NCI-H187 (cell line): ENCODE measurements at regions not wholly inside any gene's neighbourhood (a gene's known extent, or its start where the extent isn't known, plus 50 kb on each side); places are given as distances from the start of the nearest gene placed in this dataset.

Experiments used
- DNase-seq, 2 experiments: peaks; one replicate each; lab custom pipeline; 2025; lab: John Stamatoyannopoulos, UW

- no peak for DNase-seq
These were observed 516.9 kb downstream of the LRFN5 start for GRCh38 chr14:42123526-42123925.

GRCh38 chr14:42113358-42114069, 506.8 kb downstream of the LRFN5 start:
- DNase-seq, result no peak

DNA sequence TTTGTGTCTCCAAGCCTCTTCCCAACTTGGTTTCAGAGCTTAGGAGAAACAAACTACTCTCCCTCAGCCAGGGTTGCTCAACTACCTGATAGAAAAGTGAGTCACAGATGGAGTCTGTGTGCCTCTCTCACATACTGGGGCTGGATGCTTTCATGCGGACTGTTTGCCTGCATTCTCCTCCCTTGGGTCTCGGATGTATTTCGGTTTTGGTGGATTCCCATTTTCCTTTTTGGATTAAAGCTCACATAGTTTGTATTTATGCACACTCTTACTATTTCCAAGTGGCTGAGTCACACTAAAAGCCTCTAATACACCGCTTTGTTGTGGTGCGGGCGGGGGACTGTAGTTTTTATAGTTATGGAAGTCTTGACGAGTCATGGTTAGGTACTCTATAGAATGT, 505.4 kb downstream of the LRFN5 start:
- no peak for DNase-seq

DNA sequence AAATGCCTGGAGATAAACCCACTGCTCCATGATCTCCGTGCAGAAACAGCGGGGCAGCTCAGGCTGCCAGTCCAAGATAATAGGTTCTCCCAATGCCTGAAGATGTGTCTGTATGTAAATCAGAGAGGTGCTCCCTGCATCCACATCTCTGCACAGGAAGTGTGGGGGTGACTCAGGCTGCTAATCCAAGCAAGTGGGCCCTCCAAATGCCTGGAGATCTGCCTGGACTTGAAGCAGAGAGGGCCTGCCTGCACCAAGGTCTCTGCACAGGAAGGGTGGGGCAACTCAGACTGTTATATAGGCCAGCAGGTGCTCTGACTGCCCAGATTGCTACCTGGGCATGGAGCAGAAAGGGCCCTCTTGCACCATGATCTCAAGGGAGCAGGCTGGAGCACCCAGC, 504.7 kb downstream of the LRFN5 start:
- DNase-seq, result no peak

DNA sequence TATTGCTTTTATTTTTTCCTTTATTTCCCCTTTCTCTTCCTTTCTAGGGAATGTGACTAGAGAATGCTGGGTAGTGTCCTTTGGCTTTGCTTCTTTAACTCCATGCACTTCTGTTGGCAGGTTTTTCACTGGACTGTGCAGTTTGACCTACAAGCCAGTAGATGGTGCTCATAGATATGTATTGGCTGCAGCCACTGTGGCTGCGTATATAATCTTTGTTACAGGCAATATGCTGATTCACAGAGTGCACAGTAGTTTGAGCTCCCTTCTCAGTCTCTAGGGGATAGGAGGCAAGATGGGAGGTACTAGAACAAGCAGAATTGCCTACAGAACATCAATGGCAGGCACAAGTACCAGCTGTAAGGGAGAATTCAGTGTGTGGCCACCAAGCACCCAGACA, 503.5 kb downstream of the LRFN5 start:
- no peak for DNase-seq

GRCh38 chr14:42095155-42095554, 488.5 kb downstream of the LRFN5 start:
- DNase-seq, result no peak

DNA sequence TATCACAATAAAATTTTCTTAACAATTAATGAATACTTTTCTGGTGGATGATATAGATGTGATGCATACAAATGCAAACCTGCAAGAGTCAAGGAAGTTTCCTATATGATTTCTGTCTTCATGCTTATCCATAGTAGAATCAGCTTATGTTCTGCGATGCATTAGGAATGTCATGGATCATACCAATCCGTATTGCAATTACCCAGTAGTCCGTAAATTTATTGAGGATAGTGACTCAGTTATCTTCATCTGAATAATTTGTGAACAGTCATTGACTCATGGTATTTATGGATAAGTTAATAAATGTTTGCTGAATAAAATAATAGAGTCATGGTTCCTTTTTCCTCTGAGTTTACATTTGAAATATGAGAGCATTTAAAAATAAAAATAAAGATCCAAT, 483.4 kb downstream of the LRFN5 start:
- DNase-seq, result no peak

DNA sequence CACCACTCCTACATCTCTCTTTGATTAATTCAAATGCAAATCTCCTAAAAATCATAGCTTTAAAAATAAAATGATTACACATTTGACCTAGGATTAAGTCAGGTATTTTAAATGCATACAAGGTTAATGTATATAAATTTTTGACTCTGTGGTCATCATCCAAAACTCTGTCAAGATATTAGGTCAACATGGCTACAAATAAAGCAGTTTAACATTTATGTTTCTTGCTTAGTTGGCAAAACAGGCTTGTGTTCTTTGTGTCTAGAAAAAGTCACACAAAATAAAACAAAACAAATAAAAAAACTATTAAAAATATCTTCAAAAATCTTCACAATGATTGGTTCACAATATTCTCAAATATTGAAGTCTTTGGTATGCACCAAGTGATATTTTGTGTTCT, 473.2 kb downstream of the LRFN5 start:
- no peak for DNase-seq

DNA sequence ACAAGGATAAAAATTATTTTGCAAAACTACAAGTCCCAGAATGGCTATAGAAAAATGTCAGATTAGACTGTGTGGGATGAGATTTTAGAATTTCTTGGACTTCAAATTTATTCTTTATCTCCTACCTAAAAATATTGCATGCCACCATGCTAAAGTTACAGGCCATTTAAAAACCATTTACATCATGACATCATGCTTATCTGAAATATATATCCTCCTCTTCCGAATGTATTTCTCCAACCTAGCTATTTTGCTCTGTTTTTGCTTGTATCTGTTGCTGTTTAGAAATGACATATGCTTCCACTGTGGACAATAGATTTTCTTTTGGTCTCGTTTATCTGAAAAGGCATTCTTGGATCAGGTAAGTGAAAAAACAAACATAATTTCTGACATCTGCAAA, 471.7 kb downstream of the LRFN5 start:
- no peak for DNase-seq

- no peak for DNase-seq
These were observed 463.4 kb downstream of the LRFN5 start for GRCh38 chr14:42070031-42070430.

GRCh38 chr14:42057111-42057510, 450.4 kb downstream of the LRFN5 start:
- DNase-seq, result no peak

GRCh38 chr14:42047421-42048055, 440.9 kb downstream of the LRFN5 start:
- DNase-seq, result no peak

DNA sequence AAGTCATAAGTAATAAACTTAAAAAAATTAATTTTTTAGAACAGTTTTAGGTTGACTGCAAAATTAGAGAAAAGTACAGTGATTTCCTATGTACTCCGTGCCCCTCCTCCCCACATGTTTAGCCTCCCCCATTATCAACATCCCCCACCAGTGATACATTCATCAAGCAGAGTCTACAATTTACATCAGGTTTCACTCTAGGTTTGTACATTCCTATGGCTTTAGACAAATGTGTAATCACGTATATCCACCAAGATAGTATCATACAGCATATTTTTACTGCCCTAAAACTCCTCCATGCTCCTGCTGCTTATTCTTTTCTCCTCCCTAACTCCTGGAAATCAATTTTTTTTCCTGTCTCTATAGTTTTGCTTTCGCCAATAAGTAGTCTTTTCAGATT, 438.7 kb downstream of the LRFN5 start:
- no peak for DNase-seq

DNA sequence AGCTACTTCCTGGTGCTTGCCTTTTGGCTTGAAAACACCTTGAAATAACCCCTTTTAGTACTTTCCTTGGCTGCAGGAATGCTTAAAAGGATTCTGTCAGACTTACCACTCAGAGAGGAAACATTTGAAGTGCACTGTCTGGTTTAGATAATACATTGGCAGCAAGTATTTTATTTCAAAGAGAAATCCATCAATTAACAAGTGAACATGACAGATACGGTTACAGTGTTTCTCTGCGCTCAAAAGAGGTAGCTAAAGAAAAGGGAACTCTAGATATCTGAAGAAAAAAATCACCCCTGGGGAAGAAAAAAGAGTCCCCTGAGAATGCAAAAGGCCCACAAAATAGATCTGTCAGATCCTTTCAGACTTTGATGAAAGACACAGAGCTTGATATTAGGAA, 421.9 kb downstream of the LRFN5 start:
- DNase-seq, result no peak

DNA sequence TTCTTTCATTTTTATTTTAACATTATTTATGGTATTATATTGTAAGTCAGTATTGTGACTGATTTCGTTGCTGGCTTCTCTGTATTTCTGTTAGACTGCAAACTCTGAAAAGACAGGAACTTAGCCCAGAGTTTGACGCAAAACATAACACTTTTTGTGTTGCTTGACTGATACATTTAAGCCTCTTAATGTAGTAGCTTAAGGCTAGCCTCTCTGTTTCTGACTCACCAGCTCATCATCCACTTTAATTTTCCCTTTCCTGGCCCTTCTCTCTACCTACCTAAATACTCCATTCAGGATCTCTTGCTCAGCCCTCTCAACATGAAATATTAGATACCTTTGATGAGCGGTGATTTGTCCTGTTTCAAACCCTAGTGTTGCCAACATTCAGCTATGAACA, 420.6 kb downstream of the LRFN5 start:
- no peak for DNase-seq

- DNase-seq, result no peak
These were observed 416.8 kb downstream of the LRFN5 start for GRCh38 chr14:42023452-42023851.

DNA sequence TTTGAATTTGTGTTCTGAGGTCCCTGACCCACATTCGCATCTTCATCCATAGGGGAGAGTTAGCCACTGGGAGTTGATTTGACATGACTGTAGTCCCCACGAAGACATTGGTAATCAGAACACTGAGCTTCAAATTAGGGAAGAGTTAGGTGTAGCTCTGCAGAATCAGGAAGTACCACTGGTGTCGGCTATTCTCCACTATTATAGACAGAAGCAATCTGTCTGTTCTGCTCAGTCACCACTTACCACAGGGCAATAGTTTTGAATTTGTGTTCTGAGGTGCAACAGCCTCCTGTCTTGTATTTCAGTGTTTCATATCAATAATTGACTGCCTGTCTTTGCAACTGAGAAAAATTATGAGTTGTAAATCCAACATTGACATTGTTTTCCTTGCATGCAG, 407.6 kb downstream of the LRFN5 start:
- DNase-seq, result no peak

- DNase-seq, result no peak
These were observed 406.9 kb downstream of the LRFN5 start for GRCh38 chr14:42013559-42013958.

DNA sequence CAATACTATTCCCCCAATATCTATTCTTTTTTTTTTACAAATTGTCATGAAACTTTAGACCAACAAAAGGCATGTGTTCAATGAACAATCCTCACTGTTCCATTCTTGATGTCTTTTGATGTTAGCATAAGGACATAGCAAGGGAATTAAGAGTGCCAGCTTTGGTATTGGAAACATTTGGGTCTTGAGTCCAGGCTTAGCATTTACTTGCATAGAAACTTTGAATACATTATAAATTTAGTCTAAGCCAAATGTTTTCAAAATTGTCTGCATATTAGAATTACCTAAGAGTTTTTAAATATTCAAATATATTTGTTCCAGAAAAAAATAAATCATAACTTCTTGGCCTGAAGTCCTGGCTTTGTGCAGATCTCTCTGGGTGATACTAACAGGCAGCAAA, 406.5 kb downstream of the LRFN5 start:
- no peak for DNase-seq

DNA sequence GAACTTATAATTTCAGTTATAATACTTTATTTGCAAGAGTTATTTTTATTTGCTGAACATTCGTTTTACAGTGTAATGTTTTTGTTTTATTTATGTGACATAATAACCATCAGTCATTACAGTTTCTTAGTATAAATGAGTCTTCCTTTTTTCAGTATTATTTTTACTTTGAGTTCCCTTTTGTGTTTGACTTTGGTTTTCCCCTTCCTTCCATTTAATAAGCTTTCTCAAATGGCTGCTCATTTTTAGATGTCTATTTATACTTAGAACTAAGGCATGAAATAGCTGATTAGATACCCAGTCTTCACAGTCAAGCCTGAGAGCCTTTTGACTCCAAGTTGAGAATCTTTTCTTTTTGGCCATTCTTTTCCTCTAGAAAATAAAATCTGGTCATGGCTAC, 404.5 kb downstream of the LRFN5 start:
- DNase-seq, result no peak

GRCh38 chr14:42004321-42004720, 397.6 kb downstream of the LRFN5 start:
- DNase-seq, result no peak

DNA sequence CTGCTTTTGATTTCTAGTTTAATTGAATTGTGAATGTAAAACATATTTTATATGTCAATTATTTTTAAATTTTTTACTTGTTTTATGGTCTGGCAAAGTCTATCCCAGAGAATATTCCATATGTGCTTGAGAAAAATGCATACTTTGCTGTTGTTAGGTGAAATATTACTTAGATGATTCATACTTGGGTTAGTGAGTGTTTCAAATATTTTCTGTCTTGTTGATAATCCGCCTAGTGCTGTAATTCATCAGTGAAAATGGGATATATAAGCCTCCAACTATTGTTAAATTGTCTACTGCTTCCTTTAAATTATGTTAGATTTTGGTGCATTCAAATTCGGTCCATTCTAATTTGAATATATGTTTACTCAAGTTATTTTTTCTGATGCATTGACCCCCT, 395.5 kb downstream of the LRFN5 start:
- no peak for DNase-seq

- DNase-seq, result no peak
These were observed 394.8 kb downstream of the LRFN5 start for GRCh38 chr14:42001431-42001830.

DNA sequence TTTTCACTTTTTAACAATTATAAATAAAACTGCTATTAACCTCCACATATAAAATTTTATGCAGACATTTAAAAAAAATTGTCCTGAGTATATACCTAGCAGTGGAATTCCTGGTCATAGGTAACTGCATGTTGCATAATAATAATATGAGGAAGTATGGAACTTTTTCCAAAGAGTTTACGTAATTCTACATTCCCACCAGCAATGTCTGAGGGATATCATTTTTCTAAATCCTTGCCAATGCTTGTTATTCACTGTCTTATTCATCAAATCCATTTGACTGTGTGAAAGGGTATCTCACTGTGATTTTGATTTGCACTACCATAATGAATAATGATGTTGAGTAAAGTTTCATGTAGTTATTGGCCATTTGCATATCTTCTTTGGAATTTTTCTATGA, 393.8 kb downstream of the LRFN5 start:
- DNase-seq, result no peak
